ENCODE measurements at regions not wholly inside any gene's neighbourhood (a gene's known extent, or its start where the extent isn't known, plus 50 kb on each side); places are given as distances from the start of the nearest gene placed in this dataset.

DNA sequence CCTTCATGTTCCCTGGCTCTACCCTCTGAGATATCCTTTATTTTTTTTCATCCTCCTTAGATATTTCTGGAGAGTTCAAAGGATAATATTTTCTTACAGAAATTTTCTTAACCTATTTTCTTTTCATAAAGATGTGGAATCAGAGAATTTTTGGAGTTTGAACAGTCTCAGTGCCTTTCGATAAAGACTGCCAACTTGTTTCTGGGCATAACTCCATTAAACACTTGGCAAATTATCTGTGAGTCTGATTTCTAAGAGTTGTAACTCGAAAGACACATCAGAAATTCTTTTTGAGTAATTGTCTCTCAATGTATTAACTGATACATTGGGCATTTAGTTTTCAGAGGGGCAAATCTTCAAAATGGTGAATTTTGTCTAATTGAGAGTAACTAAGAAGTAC is 1255.6 kb downstream of the NCAM2 start:
- H3K27me3 Mint-ChIP-seq (ENCODE audit: low read depth, unreplicated experiment), result no peaks in the 10 kb centered on the region
- H2AFZ ChIP-seq (ENCODE audit: low read depth, low read length), result no peak overlapping the region
- no peak for FAIRE-seq

DNA sequence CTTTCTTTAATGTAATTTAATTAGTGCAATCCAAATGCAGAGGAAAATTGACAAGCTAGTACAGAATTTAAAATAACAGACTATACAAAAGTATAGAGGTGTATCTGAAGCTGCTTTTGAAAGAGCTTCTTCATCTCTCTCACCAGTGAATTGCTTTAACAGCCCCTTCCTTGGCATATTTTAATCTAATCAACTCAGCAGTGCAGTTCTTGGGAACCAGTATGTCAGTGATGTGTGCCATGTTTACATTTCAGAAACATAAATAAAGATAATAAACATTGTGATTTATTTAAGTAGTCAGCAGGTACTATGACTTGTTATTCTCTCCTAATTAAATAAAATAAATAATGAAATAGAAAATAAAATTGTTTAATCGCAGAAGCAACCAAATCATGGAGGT is 1260.6 kb downstream of the NCAM2 start:
- no peaks in the 10 kb centered on the region for H3K36me3 ChIP-seq (ENCODE audit: insufficient read depth, low read length)
- H3K4me1 Mint-ChIP-seq (ENCODE audit: low read depth, unreplicated experiment), result no peaks in the 10 kb centered on the region
- H3K27me3 ChIP-seq (ENCODE audit: insufficient read depth, low read length), result no peaks in the 10 kb centered on the region
- H3K27ac Mint-ChIP-seq (ENCODE audit: unreplicated experiment), result no peak overlapping the region
- no peak overlapping the region for H3K4me3 Mint-ChIP-seq (ENCODE audit: unreplicated experiment)
- H3K4me1 ChIP-seq (ENCODE audit: insufficient read depth, low read length), result no peaks in the 10 kb centered on the region
- H3K9me3 Mint-ChIP-seq (ENCODE audit: unreplicated experiment), result no peaks in the 10 kb centered on the region
- H4K20me1 ChIP-seq (ENCODE audit: insufficient read depth, low read length), result no peaks in the 10 kb centered on the region
- H3K36me3 Mint-ChIP-seq (ENCODE audit: low read depth, unreplicated experiment), result no peaks in the 10 kb centered on the region
- no peaks in the 10 kb centered on the region for H3K27me3 Mint-ChIP-seq (ENCODE audit: low read depth, unreplicated experiment)
- TF ChIP-seq EZH2 (IDR thresholded peaks at IDR 0.05; ENCODE audit: insufficient read depth, low read length), result no peak
- TF ChIP-seq, protein P1, sequence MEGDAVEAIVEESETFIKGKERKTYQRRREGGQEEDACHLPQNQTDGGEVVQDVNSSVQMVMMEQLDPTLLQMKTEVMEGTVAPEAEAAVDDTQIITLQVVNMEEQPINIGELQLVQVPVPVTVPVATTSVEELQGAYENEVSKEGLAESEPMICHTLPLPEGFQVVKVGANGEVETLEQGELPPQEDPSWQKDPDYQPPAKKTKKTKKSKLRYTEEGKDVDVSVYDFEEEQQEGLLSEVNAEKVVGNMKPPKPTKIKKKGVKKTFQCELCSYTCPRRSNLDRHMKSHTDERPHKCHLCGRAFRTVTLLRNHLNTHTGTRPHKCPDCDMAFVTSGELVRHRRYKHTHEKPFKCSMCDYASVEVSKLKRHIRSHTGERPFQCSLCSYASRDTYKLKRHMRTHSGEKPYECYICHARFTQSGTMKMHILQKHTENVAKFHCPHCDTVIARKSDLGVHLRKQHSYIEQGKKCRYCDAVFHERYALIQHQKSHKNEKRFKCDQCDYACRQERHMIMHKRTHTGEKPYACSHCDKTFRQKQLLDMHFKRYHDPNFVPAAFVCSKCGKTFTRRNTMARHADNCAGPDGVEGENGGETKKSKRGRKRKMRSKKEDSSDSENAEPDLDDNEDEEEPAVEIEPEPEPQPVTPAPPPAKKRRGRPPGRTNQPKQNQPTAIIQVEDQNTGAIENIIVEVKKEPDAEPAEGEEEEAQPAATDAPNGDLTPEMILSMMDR (IDR thresholded peaks at IDR 0.05; ENCODE audit: insufficient read depth, low read depth, low read length), result no peak
- no peak overlapping the region for H2AFZ ChIP-seq (ENCODE audit: low read depth, low read length)
- H3K79me2 ChIP-seq (ENCODE audit: insufficient read depth, low read length), result no peaks in the 10 kb centered on the region
- H3K4me3 ChIP-seq (ENCODE audit: insufficient read depth, low read depth, low read length), result no peak overlapping the region
- no peaks in the 10 kb centered on the region for H3K9me3 ChIP-seq (ENCODE audit: insufficient read depth, low read depth, low read length)
- H3K27ac ChIP-seq (ENCODE audit: low read depth, low read length), result no peak overlapping the region
- FAIRE-seq, result no peak
- DNase-seq (ENCODE audit: low read depth), result no peak
- H3K9ac ChIP-seq (ENCODE audit: low read length), result no peak overlapping the region
- H3K4me2 ChIP-seq (ENCODE audit: low read length), result no peak overlapping the region

More for the DNA sequence above, 1255.6 kb downstream of the NCAM2 start:
- Histone ChIP-seq H3K79me2 (ENCODE audit: insufficient read depth, low read length) (no peaks in the 10 kb centered on the region), H3K36me3 (ENCODE audit: insufficient read depth, low read length) (no peaks in the 10 kb centered on the region), H3K4me2 (ENCODE audit: low read length) (no peak overlapping the region), H3K4me3 (ENCODE audit: insufficient read depth, low read depth, low read length) (no peak overlapping the region), H3K4me1 (ENCODE audit: insufficient read depth, low read length) (no peaks in the 10 kb centered on the region), H3K9ac (ENCODE audit: low read length) (no peak overlapping the region), H3K27me3 (ENCODE audit: insufficient read depth, low read length) (no peaks in the 10 kb centered on the region), H3K27ac (ENCODE audit: low read depth, low read length) (no peak overlapping the region), H3K9me3 (ENCODE audit: insufficient read depth, low read depth, low read length) (no peaks in the 10 kb centered on the region), H4K20me1 (ENCODE audit: insufficient read depth, low read length) (no peaks in the 10 kb centered on the region)
- no peaks in the 10 kb centered on the region for H3K4me1 Mint-ChIP-seq (ENCODE audit: low read depth, unreplicated experiment)
- DNase-seq (ENCODE audit: low read depth), result no peak
- H3K4me3 Mint-ChIP-seq (ENCODE audit: unreplicated experiment), result no peak overlapping the region
- no peaks in the 10 kb centered on the region for H3K9me3 Mint-ChIP-seq (ENCODE audit: unreplicated experiment)
- H3K36me3 Mint-ChIP-seq (ENCODE audit: low read depth, unreplicated experiment), result no peaks in the 10 kb centered on the region
- TF ChIP-seq, protein P1 (IDR thresholded peaks at IDR 0.05; ENCODE audit: insufficient read depth, low read depth, low read length), result no peak
- TF ChIP-seq EZH2 (IDR thresholded peaks at IDR 0.05; ENCODE audit: insufficient read depth, low read length), result no peak
- no peak overlapping the region for H3K27ac Mint-ChIP-seq (ENCODE audit: unreplicated experiment)

DNA sequence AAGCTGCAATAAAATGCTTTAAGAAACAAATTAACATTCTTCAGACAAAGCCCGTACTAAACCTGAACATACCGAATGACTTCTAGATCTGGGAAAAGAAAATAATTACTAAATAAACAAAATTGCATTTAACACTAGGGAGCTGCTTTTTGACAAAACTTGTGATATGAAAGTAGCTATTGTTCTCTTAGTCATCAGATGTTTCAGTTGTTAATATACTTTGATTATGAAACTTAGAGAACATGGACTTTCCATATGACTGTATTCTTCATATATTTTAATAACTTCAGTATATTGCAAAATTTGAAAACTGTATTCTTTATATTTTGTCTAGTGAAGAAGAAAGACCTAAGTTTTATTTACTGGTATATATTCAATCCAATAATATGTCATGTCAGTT is 1262.1 kb downstream of the NCAM2 start:
- no peaks in the 10 kb centered on the region for H3K27me3 ChIP-seq (ENCODE audit: insufficient read depth, low read length)
- no peaks in the 10 kb centered on the region for H3K9me3 ChIP-seq (ENCODE audit: insufficient read depth, low read depth, low read length)
- TF ChIP-seq, protein P1 (IDR thresholded peaks at IDR 0.05; ENCODE audit: insufficient read depth, low read depth, low read length), result no peak
- TF ChIP-seq EZH2 (IDR thresholded peaks at IDR 0.05; ENCODE audit: insufficient read depth, low read length), result no peak
- no peak overlapping the region for H3K4me2 ChIP-seq (ENCODE audit: low read length)
- Mint-ChIP-seq H3K9me3 (ENCODE audit: unreplicated experiment) (no peaks in the 10 kb centered on the region), H3K4me3 (ENCODE audit: unreplicated experiment) (no peak overlapping the region), H3K4me1 (ENCODE audit: low read depth, unreplicated experiment) (no peaks in the 10 kb centered on the region), H3K27ac (ENCODE audit: unreplicated experiment) (no peak overlapping the region), H3K27me3 (ENCODE audit: low read depth, unreplicated experiment) (no peaks in the 10 kb centered on the region), H3K36me3 (ENCODE audit: low read depth, unreplicated experiment) (no peaks in the 10 kb centered on the region)
- H3K79me2 ChIP-seq (ENCODE audit: insufficient read depth, low read length), result no peaks in the 10 kb centered on the region
- DNase-seq (ENCODE audit: low read depth) (no peak), FAIRE-seq (no peak)
- no peaks in the 10 kb centered on the region for H3K36me3 ChIP-seq (ENCODE audit: insufficient read depth, low read length)
- no peaks in the 10 kb centered on the region for H3K4me1 ChIP-seq (ENCODE audit: insufficient read depth, low read length)
- no peak overlapping the region for H2AFZ ChIP-seq (ENCODE audit: low read depth, low read length)
- H3K4me3 ChIP-seq (ENCODE audit: insufficient read depth, low read depth, low read length), result no peak overlapping the region
- H4K20me1 ChIP-seq (ENCODE audit: insufficient read depth, low read length), result no peaks in the 10 kb centered on the region
- no peak overlapping the region for H3K27ac ChIP-seq (ENCODE audit: low read depth, low read length)
- no peak overlapping the region for H3K9ac ChIP-seq (ENCODE audit: low read length)

Data from astrocyte (in vitro differentiated cells and primary cell).